Endothelial cell of umbilical vein (primary cell): ENCODE measurements at regions not wholly inside any gene's neighbourhood (a gene's known extent, or its start where the extent isn't known, plus 50 kb on each side); places are given as distances from the start of the nearest gene placed in this dataset.

Source experiments
- BruUV-seq: library from RNA; stranded (reverse); fragments of 400-500 nt; replicated peaks from 2 replicates; lab custom pipeline; 2021; lab: Mats Ljungman, UMichigan
- CTCF ChIA-PET: fragments of 300-600, 350-600 bp; sonication (Branson Sonifier 250); formaldehyde crosslinking; loops from one replicate; lab custom pipeline; 2021; ENCODE audit warnings: antibody characterized with exemption, inconsistent platforms; lab: Charles Lee
- POLR2A ChIA-PET: fragments of 300-600, 350-600 bp; sonication (Branson Sonifier 250); formaldehyde crosslinking; loops from one replicate; lab custom pipeline; 2021; ENCODE audit warnings: antibody characterized with exemption, inconsistent platforms; lab: Charles Lee
- DNase-seq: peaks from one replicate; pipeline ENCODE4 v3.0.0-alpha.2; 2011; ENCODE audit warnings: low read depth, low spot score
- FAIRE-seq: peaks from 2 replicates; lab custom pipeline; 2011; peaks lifted over from hg19 to GRCh38; lab: Jason Lieb, UNC
- H2AFZ ChIP-seq: 2 replicates; pipeline ENCODE4 v1.6.0; 2012; ENCODE audit warnings: low read depth, low read length, control low read depth, inconsistent platforms
- H3K27ac ChIP-seq: 2 replicates; pipeline ENCODE4 v1.5.1; 2011; ENCODE audit warnings: low read depth, mild to moderate bottlenecking, control low read depth, low read length, moderate library complexity; ENCODE audit not compliant: insufficient read depth
- H3K27me3 ChIP-seq, 2 experiments: 2 replicates each; pipeline versions ENCODE4 v1.6.0 to v1.6.1; 2011; ENCODE audit warnings: low read length in 2 of 2, mixed read lengths in 1 of 2; ENCODE audit not compliant: control insufficient read depth in 2 of 2, insufficient read depth in 2 of 2
- H3K36me3 ChIP-seq, 2 experiments: 2 replicates in 1 of 2; 3 replicates in 1 of 2; pipeline ENCODE4 v1.5.1; 2011; ENCODE audit warnings: low read length in 2 of 2, mild to moderate bottlenecking in 1 of 2, moderate library complexity in 1 of 2; ENCODE audit not compliant: control insufficient read depth in 2 of 2, insufficient read depth in 2 of 2; ENCODE audit errors: extremely low read depth in 1 of 2
- H3K4me1 ChIP-seq: 3 replicates; pipeline ENCODE4 v1.5.1; 2011; ENCODE audit warnings: mild to moderate bottlenecking, low read length; ENCODE audit not compliant: control insufficient read depth, insufficient read depth; ENCODE audit errors: extremely low read depth
- H3K4me2 ChIP-seq: 2 replicates; pipeline ENCODE4 v1.6.1; 2011; ENCODE audit warnings: low read length, control low read depth, mixed read lengths; ENCODE audit not compliant: insufficient read depth
- H3K4me3 ChIP-seq, 3 experiments: fragments of 200-600 bp in 1 of 3; sonication (generic), shearing (Covaris generic) in 1 of 3; replicated peaks in 1 of 3; 2 replicates each; pipeline ENCODE4 v1.5.1; 2011 to 2016; ENCODE audit warnings: control low read depth in 3 of 3, low read length in 3 of 3, mild to moderate bottlenecking in 2 of 3, inconsistent platforms in 1 of 3, low read depth in 1 of 3, moderate library complexity in 1 of 3; ENCODE audit not compliant: insufficient read depth in 1 of 3
- H3K79me2 ChIP-seq: 2 replicates; pipeline ENCODE4 v1.6.0; 2012; ENCODE audit warnings: low read length, inconsistent platforms; ENCODE audit not compliant: control insufficient read depth, insufficient read depth
- H3K9ac ChIP-seq: replicated peaks from 2 replicates; pipeline ENCODE3; 2011; ENCODE audit warnings: low read length, control low read depth; ENCODE audit not compliant: insufficient read depth; ENCODE audit errors: extremely low read depth
- H3K9me1 ChIP-seq: replicated peaks from 3 replicates; pipeline ENCODE4 v1.6.0; 2011; ENCODE audit warnings: mild to moderate bottlenecking, low read length; ENCODE audit not compliant: control insufficient read depth, insufficient read depth; ENCODE audit errors: extremely low read depth
- H3K9me3 ChIP-seq: replicated peaks from 2 replicates; pipeline ENCODE4 v1.5.1; 2012; ENCODE audit warnings: low read length, inconsistent platforms; ENCODE audit not compliant: control insufficient read depth, insufficient read depth
- H4K20me1 ChIP-seq: replicated peaks from 2 replicates; pipeline ENCODE3; 2011; ENCODE audit warnings: mild to moderate bottlenecking, low read length; ENCODE audit not compliant: control insufficient read depth, insufficient read depth; ENCODE audit errors: extremely low read depth
- EZH2 ChIP-seq: IDR thresholded peaks from 2 replicates; pipeline ENCODE4 v1.6.1; 2012; ENCODE audit warnings: borderline replicate concordance, low read depth, mild to moderate bottlenecking, moderate library complexity, low read length, inconsistent platforms; ENCODE audit not compliant: severe bottlenecking
- FOS ChIP-seq: IDR thresholded peaks from 2 replicates; pipeline ENCODE4 v1.6.1; 2011; ENCODE audit warnings: mild to moderate bottlenecking, low read length, moderate library complexity, borderline replicate concordance; ENCODE audit not compliant: insufficient read depth
- GATA2 ChIP-seq: IDR thresholded peaks from 2 replicates; pipeline ENCODE4 v1.7.0; 2011; ENCODE audit warnings: low read depth, mild to moderate bottlenecking, moderate library complexity, mixed read lengths, low read length; ENCODE audit not compliant: insufficient read length, insufficient read depth
- JUN ChIP-seq: IDR thresholded peaks from 2 replicates; pipeline ENCODE4 v1.6.1; 2011; ENCODE audit warnings: borderline replicate concordance, low read depth; ENCODE audit not compliant: insufficient read length, insufficient read depth
- MYC ChIP-seq: IDR thresholded peaks from one replicate; pipeline ENCODE4 v1.6.1; 2011; ENCODE audit warnings: mild to moderate bottlenecking, low read depth, low read length
- POLR2A ChIP-seq: IDR thresholded peaks from 2 replicates; pipeline ENCODE4 v1.6.1; 2012; ENCODE audit warnings: low read depth, mild to moderate bottlenecking, control low read depth, low read length
- POLR2AphosphoS5 ChIP-seq: IDR thresholded peaks from 2 replicates; pipeline ENCODE4 v1.6.1; 2012; ENCODE audit warnings: low read depth, mild to moderate bottlenecking, control low read depth, low read length, moderate library complexity; ENCODE audit not compliant: insufficient read depth
- dilution Hi-C: fragments of 300-500 bp; cut with MboI; formaldehyde crosslinking; loops from one replicate; pipeline ENCODE4 v1.15.0; 2019; ENCODE audit warnings: low sequenced_read_pairs; ENCODE audit not compliant: extremely low pct_ligation_motif_present
- intact Hi-C: fragments of 100-400 bp; cut with micrococcal nuclease; formaldehyde crosslinking; loops from one replicate; pipeline ENCODE4 v1.10.0; 2022
- TF ChIP-seq, protein P1 (sequence below), 2 donors: IDR thresholded peaks; 1 replicate in 1 of 2; 2 replicates in 1 of 2; pipeline ENCODE4 v1.5.1; 2011; ENCODE audit warnings: low read length in 2 of 2, mild to moderate bottlenecking in 2 of 2, moderate library complexity in 2 of 2, control low read depth in 1 of 2, inconsistent platforms in 1 of 2, low read depth in 1 of 2; ENCODE audit not compliant: insufficient read depth in 1 of 2; ENCODE audit errors: extremely low read depth in 1 of 2
- TF ChIP-seq, protein P2 (sequence below): IDR thresholded peaks from 2 replicates; pipeline ENCODE4 v1.6.1; 2011; ENCODE audit not compliant: insufficient read depth, insufficient read length

DNA sequence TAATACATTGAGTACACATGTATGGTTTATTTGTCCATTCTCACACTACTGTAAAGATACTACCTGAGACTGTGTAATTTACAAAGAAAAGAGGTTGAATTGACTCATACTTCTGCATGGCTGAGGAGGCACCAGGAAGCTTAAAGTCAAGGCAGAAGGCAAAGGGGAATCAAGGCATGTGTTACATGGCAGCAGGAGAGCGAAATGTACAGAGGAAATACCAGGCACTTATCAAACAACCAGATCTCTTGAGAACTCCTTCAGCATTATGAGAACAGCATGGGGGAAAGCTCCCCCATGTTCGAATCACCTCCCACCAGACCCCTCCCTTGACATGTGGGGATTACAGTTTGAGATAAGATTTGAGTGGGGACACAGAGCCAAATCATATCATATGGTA, 666.3 kb downstream of the ZBBX start:
- no peak overlapping the region for H3K4me3 ChIP-seq
- no peak overlapping the region for H3K27ac ChIP-seq
- TF ChIP-seq, protein P1, sequence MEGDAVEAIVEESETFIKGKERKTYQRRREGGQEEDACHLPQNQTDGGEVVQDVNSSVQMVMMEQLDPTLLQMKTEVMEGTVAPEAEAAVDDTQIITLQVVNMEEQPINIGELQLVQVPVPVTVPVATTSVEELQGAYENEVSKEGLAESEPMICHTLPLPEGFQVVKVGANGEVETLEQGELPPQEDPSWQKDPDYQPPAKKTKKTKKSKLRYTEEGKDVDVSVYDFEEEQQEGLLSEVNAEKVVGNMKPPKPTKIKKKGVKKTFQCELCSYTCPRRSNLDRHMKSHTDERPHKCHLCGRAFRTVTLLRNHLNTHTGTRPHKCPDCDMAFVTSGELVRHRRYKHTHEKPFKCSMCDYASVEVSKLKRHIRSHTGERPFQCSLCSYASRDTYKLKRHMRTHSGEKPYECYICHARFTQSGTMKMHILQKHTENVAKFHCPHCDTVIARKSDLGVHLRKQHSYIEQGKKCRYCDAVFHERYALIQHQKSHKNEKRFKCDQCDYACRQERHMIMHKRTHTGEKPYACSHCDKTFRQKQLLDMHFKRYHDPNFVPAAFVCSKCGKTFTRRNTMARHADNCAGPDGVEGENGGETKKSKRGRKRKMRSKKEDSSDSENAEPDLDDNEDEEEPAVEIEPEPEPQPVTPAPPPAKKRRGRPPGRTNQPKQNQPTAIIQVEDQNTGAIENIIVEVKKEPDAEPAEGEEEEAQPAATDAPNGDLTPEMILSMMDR (IDR thresholded peaks at IDR 0.05; ENCODE audit: extremely low read depth in 1 of 2, insufficient read depth in 1 of 2, low read depth in 1 of 2, low read length in 2 of 2): no peak
- TF ChIP-seq JUN (no peak), FOS (no peak), GATA2 (no peak), POLR2AphosphoS5 (no peak), MYC (no peak), EZH2 (no peak), POLR2A (no peak)
- TF ChIP-seq, protein P2, sequence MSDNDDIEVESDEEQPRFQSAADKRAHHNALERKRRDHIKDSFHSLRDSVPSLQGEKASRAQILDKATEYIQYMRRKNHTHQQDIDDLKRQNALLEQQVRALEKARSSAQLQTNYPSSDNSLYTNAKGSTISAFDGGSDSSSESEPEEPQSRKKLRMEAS: no peak
- H3K4me1 ChIP-seq: no peaks in the 10 kb centered on the region
- H4K20me1 ChIP-seq: no peaks in the 10 kb centered on the region
- DNase-seq (no peak), FAIRE-seq (no peak)
- ChIA-PET POLR2A (no interaction called here), CTCF (no interaction called here)
- H2AFZ ChIP-seq: no peak overlapping the region
- no TSS peak for BruUV-seq
- no peaks in the 10 kb centered on the region for H3K9me3 ChIP-seq
- dilution Hi-C loops: no loop called here
- intact Hi-C loops: no loop called here
- H3K27me3 ChIP-seq: no peaks in the 10 kb centered on the region
- no peaks in the 10 kb centered on the region for H3K36me3 ChIP-seq
- H3K79me2 ChIP-seq: no peaks in the 10 kb centered on the region
- H3K9me1 ChIP-seq: no peaks in the 10 kb centered on the region
- H3K4me2 ChIP-seq: no peak overlapping the region
- H3K9ac ChIP-seq: no peak overlapping the region
